HG03108 (cell line): ENCODE measurements at regions not wholly inside any gene's neighbourhood (a gene's known extent, or its start where the extent isn't known, plus 50 kb on each side); places are given as distances from the start of the nearest gene placed in this dataset.
"Not testable (repeated sequence)": the region's sequence is repeated elsewhere in the genome, so short reads cannot be mapped to it uniquely, and the experiment has no call there.

ENCODE experiments used
- ATAC-seq: cut with Tn5 transposase; IDR thresholded peaks from one replicate; pipeline ENCODE4 v1.9.1; 2021; ENCODE audit warnings: moderate library complexity; ENCODE audit not compliant: unreplicated experiment

GRCh38 chr13:83153848-83154247, 728.4 kb downstream of the SLITRK1 start:
- ATAC-seq, result no peak

DNA sequence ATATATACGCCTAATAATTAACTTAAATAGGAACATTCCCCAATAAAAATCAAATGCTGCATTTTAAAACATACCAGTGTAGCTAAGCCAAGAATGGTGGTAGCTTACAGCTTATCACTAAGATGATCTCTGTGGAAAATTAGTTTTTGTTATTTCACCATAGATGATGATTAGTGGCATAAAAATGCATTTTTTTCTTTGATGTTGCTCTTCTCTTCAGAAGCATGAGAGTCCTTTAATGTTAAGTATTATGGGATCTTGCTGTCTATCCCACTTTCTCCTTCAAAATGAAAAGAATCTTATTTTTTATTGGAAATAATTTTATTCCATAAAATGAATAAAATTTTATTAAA, 731.0 kb downstream of the SLITRK1 start:
- ATAC-seq, result no peak

DNA sequence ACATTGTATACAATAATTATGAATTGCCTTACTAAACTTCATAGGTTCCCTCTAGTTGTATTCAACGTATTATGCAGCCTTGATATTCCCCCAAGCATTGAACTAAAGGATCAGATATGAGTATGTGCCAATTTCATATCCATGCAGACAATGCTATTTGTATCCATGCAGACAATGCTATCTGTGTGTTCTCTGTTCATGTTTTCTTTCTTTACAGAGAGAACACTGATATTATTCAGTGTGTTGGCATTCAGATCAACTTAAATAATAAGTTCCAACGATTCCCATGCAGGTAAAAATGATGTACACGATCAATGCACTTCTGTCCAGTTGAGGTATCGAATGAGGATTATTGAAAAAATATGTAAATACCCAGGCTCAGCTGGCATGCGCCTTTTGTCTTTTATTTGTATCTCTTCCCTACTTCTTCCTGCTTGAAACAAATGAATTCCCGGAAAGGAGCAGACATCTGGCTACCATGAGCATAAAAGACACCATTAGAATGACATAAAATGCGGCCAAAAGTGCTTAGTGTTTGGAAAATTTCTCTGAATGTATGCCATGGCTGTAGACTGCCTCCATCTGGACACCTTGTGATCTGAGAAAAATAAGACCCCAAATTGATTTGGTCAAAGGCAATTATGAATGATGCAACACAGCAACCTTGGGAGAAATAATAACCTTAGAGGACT, 731.5 kb downstream of the SLITRK1 start:
- no peak for ATAC-seq

GRCh38 chr13:83136660-83137059, 745.6 kb downstream of the SLITRK1 start:
- no peak for ATAC-seq

DNA sequence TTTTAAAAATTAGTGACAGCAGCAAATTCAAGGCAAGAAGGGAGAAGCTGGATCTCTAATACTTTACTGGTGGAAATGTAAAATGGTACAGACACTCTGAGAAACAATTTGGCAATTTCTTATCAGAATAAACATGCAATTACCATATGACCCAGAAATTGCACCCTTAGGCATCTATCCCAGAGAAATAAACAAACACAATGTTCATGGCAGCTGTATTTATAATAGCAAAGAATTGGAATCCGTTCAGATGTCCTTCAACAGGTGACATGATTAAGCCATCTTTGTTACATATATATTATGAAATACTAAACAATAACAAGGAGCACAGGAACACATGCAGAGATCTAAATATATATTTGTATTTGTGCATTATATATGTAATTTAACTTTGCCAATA, 756.5 kb downstream of the SLITRK1 start:
- ATAC-seq, result no peak

GRCh38 chr13:83121896-83122295, 760.4 kb downstream of the SLITRK1 start:
- no peak for ATAC-seq

DNA sequence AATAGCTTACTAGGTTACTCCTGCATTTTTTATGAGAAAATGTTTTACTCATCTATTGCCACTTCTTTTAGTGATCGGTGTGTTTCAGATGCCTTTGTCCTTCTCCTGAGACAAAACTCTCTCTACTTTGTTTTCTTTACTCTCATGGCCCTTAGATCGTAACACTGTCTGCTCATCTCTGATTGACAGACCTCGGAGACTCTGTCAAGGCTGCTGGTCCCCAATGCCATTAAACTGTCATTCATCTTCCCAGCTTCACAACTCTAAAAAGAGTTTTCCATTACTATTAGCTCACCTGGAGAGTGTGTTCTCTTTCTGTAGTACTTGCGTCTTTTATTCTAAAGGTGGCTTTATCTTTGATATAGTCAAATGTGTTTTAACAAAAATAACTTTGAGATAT, 765.2 kb downstream of the SLITRK1 start:
- ATAC-seq, result no peak

- not testable (repeated sequence) for ATAC-seq
Observed at GRCh38 chr13:83101574-83102247, 780.6 kb downstream of the SLITRK1 start.

DNA sequence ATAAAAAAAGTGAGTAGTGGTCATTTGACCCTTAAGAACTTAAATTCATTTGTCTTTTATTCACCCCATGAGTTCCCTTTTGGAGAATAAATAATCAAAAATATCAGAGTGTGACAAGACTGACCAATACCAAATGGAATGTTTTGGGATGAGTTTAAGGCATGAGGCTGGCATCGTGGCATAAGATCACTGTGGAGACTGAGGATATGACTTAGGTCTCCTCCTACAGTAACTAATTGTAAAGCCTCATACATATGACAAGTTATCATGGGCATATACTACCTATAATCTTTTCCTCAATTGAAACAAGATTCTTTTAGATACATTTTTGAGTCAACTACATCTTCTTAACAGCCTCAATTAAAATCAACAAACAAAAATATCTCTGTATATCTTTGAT, 782.0 kb downstream of the SLITRK1 start:
- no peak for ATAC-seq

GRCh38 chr13:83088858-83089257, 793.4 kb downstream of the SLITRK1 start:
- no peak for ATAC-seq

- no peak for ATAC-seq
Observed at GRCh38 chr13:83086948-83087347, 795.3 kb downstream of the SLITRK1 start.

DNA sequence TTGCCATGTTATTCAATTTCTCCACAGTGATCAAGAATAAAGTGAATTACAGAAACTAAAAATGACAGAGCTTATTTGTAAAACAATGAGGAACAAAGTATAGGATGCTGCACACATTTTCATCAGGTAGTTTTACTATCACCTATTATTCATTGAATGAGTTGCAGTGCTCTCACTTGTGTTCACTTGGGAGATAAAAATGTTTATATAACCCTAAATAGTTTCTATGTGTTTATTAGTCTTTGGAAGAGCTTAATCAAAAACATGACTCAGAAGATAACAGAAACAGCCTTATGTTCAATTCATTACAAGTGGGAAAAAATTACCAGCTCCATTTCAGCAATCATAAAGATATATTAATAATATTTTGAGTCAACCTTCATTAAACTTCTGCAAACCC, 796.2 kb downstream of the SLITRK1 start:
- no peak for ATAC-seq

DNA sequence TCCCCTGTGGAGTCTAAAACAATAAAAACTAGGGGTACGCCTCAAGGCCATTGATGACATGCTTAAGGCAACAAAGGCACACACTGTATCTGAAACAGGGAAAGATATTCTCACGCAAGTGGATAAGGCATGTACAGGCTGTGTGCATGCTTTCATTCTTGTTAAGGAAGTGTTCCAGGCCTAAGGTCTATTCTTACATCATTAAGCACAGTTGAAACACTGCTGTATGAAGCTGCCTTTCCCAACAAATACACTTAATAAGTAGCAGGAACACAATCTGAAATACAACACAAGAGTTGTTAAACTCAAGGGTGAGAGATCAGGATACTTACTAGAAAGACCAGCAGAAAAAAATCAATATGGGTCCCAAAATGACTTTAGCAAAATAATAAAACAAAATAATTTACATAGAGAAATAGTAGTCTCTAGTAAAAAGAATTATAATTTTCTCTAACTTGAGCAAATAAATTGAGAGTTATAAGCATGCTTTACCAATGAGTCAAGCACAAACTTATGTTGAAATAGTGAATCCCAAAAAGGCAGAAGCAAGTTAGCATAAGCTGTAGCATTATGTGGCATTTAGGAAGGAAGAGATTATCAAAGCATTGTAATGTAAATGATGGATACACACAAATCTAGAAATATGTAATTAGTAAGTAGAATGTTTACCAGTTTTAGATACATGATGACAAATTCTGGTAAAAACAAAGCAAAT, 796.9 kb downstream of the SLITRK1 start:
- ATAC-seq, result no peak

GRCh38 chr13:83077499-83077898, 804.8 kb downstream of the SLITRK1 start:
- no peak for ATAC-seq

DNA sequence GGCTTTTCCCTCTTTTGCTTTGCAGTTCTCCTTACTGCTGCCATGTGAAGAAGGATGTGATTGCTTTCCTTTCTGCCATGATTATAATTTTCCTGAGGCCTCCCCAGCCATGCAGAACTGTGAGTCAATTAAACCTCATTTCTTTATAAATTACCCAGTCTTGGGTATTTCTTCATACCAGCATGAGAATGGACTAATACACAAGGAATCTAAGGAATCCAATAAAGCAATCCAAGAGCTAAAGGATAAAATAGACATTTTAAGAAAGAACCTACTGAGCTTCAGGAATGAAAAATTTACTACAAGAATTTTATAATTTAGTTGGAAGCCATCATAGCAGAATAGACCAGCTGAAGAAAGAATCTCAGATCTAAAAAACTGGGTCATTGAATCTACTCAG, 808.3 kb downstream of the SLITRK1 start:
- ATAC-seq, result not testable (repeated sequence)

DNA sequence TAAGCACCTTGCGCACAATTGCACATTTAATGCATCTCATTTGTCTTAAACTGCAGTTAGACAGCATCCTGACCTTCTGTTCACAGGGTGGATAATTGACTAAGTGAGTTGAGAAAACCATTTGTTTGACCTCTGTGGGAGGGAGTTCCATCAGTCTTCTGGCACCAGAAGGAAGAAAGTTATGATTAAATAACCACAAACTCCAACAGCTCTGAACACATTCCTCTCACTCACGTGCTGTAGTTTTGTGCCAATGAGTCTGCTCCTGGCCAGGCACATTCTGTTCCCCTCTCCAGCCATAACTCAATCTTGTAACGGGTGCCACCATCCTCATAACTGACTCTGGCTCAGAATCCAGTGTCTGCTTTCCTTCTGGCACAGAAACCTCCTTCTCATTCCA, 817.2 kb downstream of the SLITRK1 start:
- no peak for ATAC-seq

DNA sequence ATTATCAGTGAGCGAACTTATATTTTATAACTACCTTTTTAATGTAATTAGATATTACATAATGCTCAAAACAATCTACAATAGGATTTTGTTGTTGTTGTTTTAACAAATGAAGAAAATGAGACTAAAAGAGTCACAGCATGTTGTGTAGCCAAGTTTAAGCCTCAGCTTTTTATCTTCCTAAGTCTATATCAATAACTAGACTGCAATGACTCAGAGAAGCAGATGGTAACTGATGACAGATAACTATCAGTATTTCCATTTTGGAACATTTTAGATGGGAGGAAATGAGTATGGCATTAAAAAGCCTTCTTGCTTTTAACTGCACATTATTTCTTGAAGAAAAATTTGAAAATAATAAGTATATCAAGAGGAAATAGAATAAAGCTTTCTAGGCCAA, 825.2 kb downstream of the SLITRK1 start:
- no peak for ATAC-seq

DNA sequence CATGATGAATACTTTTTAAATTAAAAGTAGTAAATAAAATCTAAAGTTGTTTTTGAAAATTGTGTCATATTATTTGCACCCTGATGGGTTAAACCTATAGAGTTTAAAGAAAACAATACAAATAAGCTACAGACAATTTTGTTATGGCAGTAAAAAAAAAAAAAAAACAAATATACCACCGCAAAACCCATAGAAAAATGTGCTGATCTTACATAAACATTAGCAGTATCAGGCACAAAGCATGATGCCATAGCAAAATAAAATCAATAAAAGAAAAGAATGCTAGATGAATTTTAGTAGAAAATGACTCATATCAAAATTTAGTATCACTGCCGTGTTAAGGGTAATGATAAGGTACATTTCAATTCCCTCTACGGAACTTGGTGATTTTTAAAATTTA, 826.0 kb downstream of the SLITRK1 start:
- ATAC-seq, result no peak

GRCh38 chr13:83048419-83048818, 833.9 kb downstream of the SLITRK1 start:
- no peak for ATAC-seq

DNA sequence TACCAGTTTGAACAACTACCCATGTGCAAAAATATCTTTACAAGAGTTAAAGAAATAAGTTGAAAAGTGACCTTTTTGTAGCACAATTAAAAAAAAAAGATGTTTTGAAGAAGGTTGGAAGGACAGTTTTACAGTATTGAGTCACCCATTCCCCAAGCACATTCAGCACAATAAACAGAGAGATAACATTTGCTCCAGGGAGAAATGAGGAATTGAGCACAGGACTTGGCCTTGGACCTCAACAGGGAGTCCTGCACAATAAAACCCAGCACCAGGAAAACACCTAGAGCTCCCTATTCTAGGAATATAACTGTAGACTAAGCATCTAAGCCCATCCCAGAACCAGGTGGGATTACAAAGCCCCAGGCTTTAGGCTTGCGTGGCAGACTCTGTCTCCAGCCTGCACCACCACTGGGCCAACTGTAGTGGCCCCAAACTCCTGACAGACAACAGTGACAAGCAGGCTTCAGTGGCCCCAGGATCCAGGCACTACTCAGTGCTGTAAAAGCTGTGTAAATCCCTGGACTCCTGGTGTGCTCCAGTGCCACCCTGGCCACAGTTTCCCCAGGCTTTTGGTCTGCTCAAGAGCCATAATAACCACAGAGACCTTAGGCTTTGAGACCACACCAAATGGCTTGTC, 857.2 kb downstream of the SLITRK1 start:
- no peak for ATAC-seq

DNA sequence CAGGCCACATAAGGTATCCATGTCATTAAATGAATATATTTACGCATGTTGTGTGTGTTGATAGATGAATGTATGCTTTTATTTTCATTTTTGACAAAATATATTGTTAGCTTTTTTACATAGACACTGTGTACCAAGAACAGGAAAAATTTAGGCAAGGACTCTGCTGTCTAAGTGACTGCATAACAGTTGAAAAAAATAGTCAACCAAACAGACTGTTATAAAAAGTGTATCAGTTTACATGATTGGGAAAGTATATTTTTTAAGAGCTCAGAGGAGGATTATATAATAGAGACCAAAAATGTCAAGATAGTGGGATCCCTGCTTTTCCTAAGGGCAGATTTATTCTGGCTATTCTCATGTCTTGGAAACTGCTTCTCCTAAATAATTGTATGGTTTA, 858.0 kb downstream of the SLITRK1 start:
- no peak for ATAC-seq

- no peak for ATAC-seq
Observed at GRCh38 chr13:83019986-83020385, 862.3 kb downstream of the SLITRK1 start.
